ENCODE measurements at regions not wholly inside any gene's neighbourhood (a gene's known extent, or its start where the extent isn't known, plus 50 kb on each side); places are given as distances from the start of the nearest gene placed in this dataset.

GRCh38 chr6:147903321-147903720, 394.8 kb downstream of the SAMD5 start:
- TF ChIP-seq REST (IDR thresholded peaks at IDR 0.05; ENCODE audit: low read depth) = no peak
- no peak for TF ChIP-seq CTCF (IDR thresholded peaks at IDR 0.05 in 2 of 3, conservative IDR thresholded peaks at IDR 0.05 in 1 of 3; ENCODE audit: borderline replicate concordance in 1 of 3, insufficient read depth in 1 of 3, low read depth in 2 of 3, low read length in 2 of 3)
- no peak for TF ChIP-seq ELF1 (IDR thresholded peaks at IDR 0.05; ENCODE audit: borderline replicate concordance, low read depth)
- no peak for TF ChIP-seq EZH2 (IDR thresholded peaks at IDR 0.05)
